Tibial nerve (tissue), 4 donors: ENCODE measurements at regions not wholly inside any gene's neighbourhood (a gene's known extent, or its start where the extent isn't known, plus 50 kb on each side); places are given as distances from the start of the nearest gene placed in this dataset.
A peak's percentile ranks its signal among the peaks of the same experiment; 100 is the strongest.

Experiments used
- DNase-seq, 2 donors: peaks; one replicate each; pipeline ENCODE4 v3.0.0-alpha.2; 2019; ENCODE audit warnings: low spot score in 2 of 2
- H3K27ac ChIP-seq, 4 donors: fragments of 200-600 bp; sonication (generic) in 3 of 4; one replicate each; pipeline ENCODE4 v1.5.1; 2017 to 2019; ENCODE audit warnings: mild to moderate bottlenecking in 1 of 4
- H3K27me3 ChIP-seq, 2 donors: fragments of 200-600 bp; sonication (generic) in 1 of 2; one replicate each; pipeline versions ENCODE4 v1.5.1 to v1.6.0; 2017 to 2019
- H3K36me3 ChIP-seq, 3 donors: fragments of 200-600 bp; sonication (generic); one replicate each; pipeline ENCODE4 v1.5.1; 2018 to 2019
- H3K4me1 ChIP-seq, 4 donors: fragments of 200-600 bp; sonication (generic) in 3 of 4; one replicate each; pipeline ENCODE4 v1.5.1; 2017 to 2019
- H3K4me3 ChIP-seq, 4 donors: fragments of 200-600 bp; sonication (generic) in 3 of 4; one replicate each; pipeline ENCODE4 v1.5.1; 2017 to 2019; ENCODE audit warnings: mild to moderate bottlenecking in 1 of 4, moderate library complexity in 1 of 4
- H3K9me3 ChIP-seq, 4 donors: fragments of 200-600 bp; sonication (generic) in 3 of 4; one replicate each; pipeline ENCODE4 v1.5.1; 2017 to 2019
- CTCF ChIP-seq, 5 experiments: fragments of 200-600 bp in 3 of 5; fragments of 450-650 bp in 2 of 5; sonication (generic) in 3 of 5; IDR thresholded peaks; one replicate each; pipeline ENCODE4 v1.5.1; 2016 to 2019; ENCODE audit warnings: antibody characterized with exemption in 5 of 5, mild to moderate bottlenecking in 3 of 5, moderate library complexity in 2 of 5
- EP300 ChIP-seq, 2 donors: sonication (generic); formaldehyde crosslinking; IDR thresholded peaks; one replicate each; pipeline ENCODE4 v1.6.1; 2017; ENCODE audit warnings: antibody characterized with exemption in 2 of 2, mild to moderate bottlenecking in 1 of 2
- POLR2A ChIP-seq, 2 donors: fragments of 450-650 bp; IDR thresholded peaks; one replicate each; pipeline ENCODE4 v1.6.1; 2017; ENCODE audit warnings: antibody characterized with exemption in 2 of 2, mild to moderate bottlenecking in 2 of 2, moderate library complexity in 2 of 2
- WGBS, 2 donors: methylation state at CpG; one replicate each; pipeline ENCODE4 v1.1.5; 2018; 5-methylcytosine and 5-hydroxymethylcytosine counted together

GRCh38 chr16:86681031-86681756 lies 102.8 kb downstream of the FOXL1 start:
- 30 to 36% methylated on average over 36 of the region's 37 CpGs for WGBS, 2 donors
- peak in 1 of 2 donors; percentile 26 for DNase-seq
- H3K36me3 ChIP-seq = no peaks in the 10 kb centered on the region
- peak overlapping the region in 3 of 4 donors; percentile 10 to 27 (median 10) for H3K4me3 ChIP-seq
- peak overlapping the region in 3 of 4 donors; percentile 49 to 83 (median 83) for H3K27ac ChIP-seq
- no peaks in the 10 kb centered on the region for H3K27me3 ChIP-seq
- peaks cover 0 to 42% (median 6%) of the 10 kb centered on the region in 4 donors for H3K4me1 ChIP-seq
- TF ChIP-seq POLR2A (IDR thresholded peaks at IDR 0.05) (no peak), EP300 (IDR thresholded peaks at IDR 0.05) (peak in 1 of 2 donors; percentile 48)
- no peaks in the 10 kb centered on the region for H3K9me3 ChIP-seq

- H3K4me3 ChIP-seq = peak overlapping the region in 2 of 4 donors; percentile 10 to 27
- 66 to 67% methylated on average over 15 of the region's 15 CpGs for WGBS, 2 donors
- H3K9me3 ChIP-seq = no peaks in the 10 kb centered on the region
- peaks cover 0 to 42% (median 6%) of the 10 kb centered on the region in 4 donors for H3K4me1 ChIP-seq
- DNase-seq = no peak
- no peaks in the 10 kb centered on the region for H3K36me3 ChIP-seq
- TF ChIP-seq POLR2A (IDR thresholded peaks at IDR 0.05) (no peak), CTCF (IDR thresholded peaks at IDR 0.05) (no peak), EP300 (IDR thresholded peaks at IDR 0.05) (no peak)
- no peaks in the 10 kb centered on the region for H3K27me3 ChIP-seq
- peak overlapping the region; percentile 27 to 83 (median 66) for H3K27ac ChIP-seq
Measured at GRCh38 chr16:86681757-86682106, 103.4 kb downstream of the FOXL1 start.

- Histone ChIP-seq H3K27ac (peak overlapping the region; percentile 27 to 83 (median 66)), H3K36me3 (no peaks in the 10 kb centered on the region), H3K4me3 (no peak overlapping the region), H3K27me3 (no peaks in the 10 kb centered on the region), H3K9me3 (no peaks in the 10 kb centered on the region), H3K4me1 (peaks cover 0 to 42% (median 6%) of the 10 kb centered on the region in 4 donors)
- DNase-seq = no peak
- TF ChIP-seq POLR2A (IDR thresholded peaks at IDR 0.05) = no peak
- TF ChIP-seq EP300 (IDR thresholded peaks at IDR 0.05) = no peak
- no peak for TF ChIP-seq CTCF (IDR thresholded peaks at IDR 0.05)
- WGBS, 2 donors = 81 to 85% methylated on average over 14 of the region's 14 CpGs
Measured at GRCh38 chr16:86682219-86682904, 104.0 kb downstream of the FOXL1 start.

- peaks cover 0 to 42% (median 6%) of the 10 kb centered on the region in 4 donors for H3K4me1 ChIP-seq
- WGBS, 2 donors = 67 to 72% methylated on average over 8 of the region's 8 CpGs
- TF ChIP-seq EP300 (IDR thresholded peaks at IDR 0.05) = no peak
- H3K36me3 ChIP-seq = no peaks in the 10 kb centered on the region
- H3K27me3 ChIP-seq = no peaks in the 10 kb centered on the region
- H3K4me3 ChIP-seq = no peak overlapping the region
- DNase-seq = no peak
- H3K9me3 ChIP-seq = no peaks in the 10 kb centered on the region
- H3K27ac ChIP-seq = peak overlapping the region in 1 of 4 donors; percentile 39
Measured at GRCh38 chr16:86683441-86684194, 105.3 kb downstream of the FOXL1 start.

- TF ChIP-seq POLR2A (IDR thresholded peaks at IDR 0.05) = no peak
- no peak for TF ChIP-seq EP300 (IDR thresholded peaks at IDR 0.05)
- TF ChIP-seq CTCF (IDR thresholded peaks at IDR 0.05) = no peak
- no peak for DNase-seq
- Histone ChIP-seq H3K9me3 (no peaks in the 10 kb centered on the region), H3K4me1 (peaks cover 0 to 34% (median 6%) of the 10 kb centered on the region in 4 donors), H3K36me3 (no peaks in the 10 kb centered on the region), H3K27ac (no peak overlapping the region), H3K27me3 (no peaks in the 10 kb centered on the region), H3K4me3 (no peak overlapping the region)
- WGBS, 2 donors = 80 to 83% methylated on average over 2 of the region's 2 CpGs
Measured at GRCh38 chr16:86685076-86685475, 106.7 kb downstream of the FOXL1 start.
